Kidney epithelial cell (primary cell): ENCODE measurements at regions not wholly inside any gene's neighbourhood (a gene's known extent, or its start where the extent isn't known, plus 50 kb on each side); places are given as distances from the start of the nearest gene placed in this dataset.
"Not testable (repeated sequence)": the region's sequence is repeated elsewhere in the genome, so short reads cannot be mapped to it uniquely, and the experiment has no call there.

Experiments used
- DNase-seq: peaks from one replicate; pipeline ENCODE4 v3.0.0-alpha.2; 2010; ENCODE audit warnings: low read depth
- H3K27me3 ChIP-seq: 2 replicates; pipeline ENCODE4 v1.6.0; 2011; ENCODE audit warnings: low read length; ENCODE audit not compliant: control insufficient read depth, insufficient read depth
- H3K36me3 ChIP-seq: 2 replicates; pipeline ENCODE4 v1.5.1; 2011; ENCODE audit warnings: low read length; ENCODE audit not compliant: control insufficient read depth, insufficient read depth
- H3K4me3 ChIP-seq: 2 replicates; pipeline ENCODE4 v1.5.1; 2011; ENCODE audit warnings: low read depth, mild to moderate bottlenecking, control low read depth, low read length
- TF ChIP-seq, protein P1 (sequence below): IDR thresholded peaks from 2 replicates; pipeline ENCODE4 v1.5.1; 2011; ENCODE audit warnings: mild to moderate bottlenecking, moderate library complexity, low read length, control low read depth, inconsistent platforms; ENCODE audit not compliant: insufficient read depth, poor library complexity, severe bottlenecking

DNA sequence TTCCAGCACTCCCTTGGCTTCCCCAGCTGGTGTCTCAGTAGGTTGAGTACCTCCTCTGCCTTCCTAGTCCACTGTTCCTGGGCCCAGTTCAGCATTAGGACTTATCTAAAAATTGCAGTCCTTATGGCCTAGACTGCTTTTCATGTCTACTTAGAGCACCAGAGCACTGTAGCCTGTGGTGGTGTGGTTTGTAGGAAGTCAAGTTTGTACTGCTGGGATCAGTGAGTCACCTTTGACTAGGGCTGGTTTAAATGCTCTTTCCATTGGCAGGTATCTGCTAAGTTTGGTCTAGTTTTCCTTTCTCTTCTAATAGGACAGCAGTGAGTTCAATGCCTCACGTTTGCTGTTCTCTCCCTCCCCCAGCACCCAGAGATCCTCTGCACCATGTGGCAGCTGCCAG lies 233.6 kb upstream of the WDFY3 start:
- Histone ChIP-seq H3K27me3 (no peaks in the 10 kb centered on the region), H3K4me3 (no peak overlapping the region), H3K36me3 (no peaks in the 10 kb centered on the region)
- DNase-seq = no peak
- TF ChIP-seq, protein P1, sequence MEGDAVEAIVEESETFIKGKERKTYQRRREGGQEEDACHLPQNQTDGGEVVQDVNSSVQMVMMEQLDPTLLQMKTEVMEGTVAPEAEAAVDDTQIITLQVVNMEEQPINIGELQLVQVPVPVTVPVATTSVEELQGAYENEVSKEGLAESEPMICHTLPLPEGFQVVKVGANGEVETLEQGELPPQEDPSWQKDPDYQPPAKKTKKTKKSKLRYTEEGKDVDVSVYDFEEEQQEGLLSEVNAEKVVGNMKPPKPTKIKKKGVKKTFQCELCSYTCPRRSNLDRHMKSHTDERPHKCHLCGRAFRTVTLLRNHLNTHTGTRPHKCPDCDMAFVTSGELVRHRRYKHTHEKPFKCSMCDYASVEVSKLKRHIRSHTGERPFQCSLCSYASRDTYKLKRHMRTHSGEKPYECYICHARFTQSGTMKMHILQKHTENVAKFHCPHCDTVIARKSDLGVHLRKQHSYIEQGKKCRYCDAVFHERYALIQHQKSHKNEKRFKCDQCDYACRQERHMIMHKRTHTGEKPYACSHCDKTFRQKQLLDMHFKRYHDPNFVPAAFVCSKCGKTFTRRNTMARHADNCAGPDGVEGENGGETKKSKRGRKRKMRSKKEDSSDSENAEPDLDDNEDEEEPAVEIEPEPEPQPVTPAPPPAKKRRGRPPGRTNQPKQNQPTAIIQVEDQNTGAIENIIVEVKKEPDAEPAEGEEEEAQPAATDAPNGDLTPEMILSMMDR = no peak

DNA sequence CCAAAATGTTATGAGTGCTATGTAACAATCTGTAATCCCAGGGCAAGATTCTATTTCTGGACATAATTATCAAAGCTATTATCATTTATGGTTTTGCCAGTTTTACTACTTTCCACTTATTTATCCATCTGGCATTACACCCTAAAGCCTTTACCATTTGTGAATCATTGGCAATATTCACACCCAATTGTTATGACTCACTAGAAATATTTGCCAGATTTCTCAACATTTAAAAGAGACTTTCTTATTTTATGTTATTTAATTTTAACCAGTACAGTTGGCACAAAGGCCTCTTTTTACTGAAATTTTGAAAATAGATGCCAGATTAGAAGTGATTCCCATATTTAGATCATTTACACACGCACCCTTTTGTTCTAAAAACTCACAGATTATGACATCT lies 242.7 kb upstream of the WDFY3 start:
- no peaks in the 10 kb centered on the region for H3K27me3 ChIP-seq
- no peak for DNase-seq
- TF ChIP-seq, protein P1 = no peak
- no peaks in the 10 kb centered on the region for H3K36me3 ChIP-seq
- no peak overlapping the region for H3K4me3 ChIP-seq

DNA sequence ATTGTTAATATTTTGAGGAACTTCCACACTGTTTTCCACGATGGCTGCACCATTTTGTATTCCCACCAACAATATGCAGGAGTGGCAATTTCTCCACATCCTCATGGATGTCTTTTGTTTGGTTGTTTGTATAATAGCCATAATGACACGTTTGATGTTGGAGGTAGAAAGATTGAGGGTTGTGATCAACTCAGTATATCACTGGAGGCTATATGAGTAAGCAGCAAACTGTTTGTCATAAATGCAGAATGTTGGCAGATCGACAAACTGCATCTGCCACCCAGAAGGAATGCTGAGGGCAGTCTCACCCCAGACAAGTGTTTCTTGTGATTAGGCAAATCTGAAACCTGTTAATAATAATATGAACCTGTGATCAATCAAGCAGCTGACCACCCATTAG lies 243.9 kb upstream of the WDFY3 start:
- no peaks in the 10 kb centered on the region for H3K27me3 ChIP-seq
- peak; percentile 19 for DNase-seq
- no peaks in the 10 kb centered on the region for H3K36me3 ChIP-seq
- TF ChIP-seq, protein P1 = no peak
- H3K4me3 ChIP-seq = no peak overlapping the region

DNA sequence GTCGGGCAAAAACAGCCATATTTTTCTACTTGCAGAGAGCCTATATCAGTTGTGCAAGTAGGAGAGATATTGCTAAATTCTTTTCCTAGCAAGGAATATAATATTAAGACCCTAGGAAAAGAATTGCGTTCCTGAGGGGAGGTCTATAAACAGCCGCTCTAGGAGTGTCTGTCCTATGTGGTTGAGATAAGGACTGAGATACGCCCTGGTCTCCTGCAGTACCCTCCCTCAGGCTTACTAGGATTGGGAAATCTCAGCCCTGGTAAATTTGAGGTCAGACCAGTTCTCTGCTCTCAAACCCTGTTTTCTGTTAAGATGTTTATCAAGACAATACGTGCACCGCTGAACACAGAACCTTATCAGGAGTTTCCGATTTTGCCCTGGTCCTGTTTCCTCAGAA lies 250.1 kb upstream of the WDFY3 start:
- not testable (repeated sequence) for DNase-seq, H3K36me3 ChIP-seq, H3K27me3 ChIP-seq, H3K4me3 ChIP-seq

DNA sequence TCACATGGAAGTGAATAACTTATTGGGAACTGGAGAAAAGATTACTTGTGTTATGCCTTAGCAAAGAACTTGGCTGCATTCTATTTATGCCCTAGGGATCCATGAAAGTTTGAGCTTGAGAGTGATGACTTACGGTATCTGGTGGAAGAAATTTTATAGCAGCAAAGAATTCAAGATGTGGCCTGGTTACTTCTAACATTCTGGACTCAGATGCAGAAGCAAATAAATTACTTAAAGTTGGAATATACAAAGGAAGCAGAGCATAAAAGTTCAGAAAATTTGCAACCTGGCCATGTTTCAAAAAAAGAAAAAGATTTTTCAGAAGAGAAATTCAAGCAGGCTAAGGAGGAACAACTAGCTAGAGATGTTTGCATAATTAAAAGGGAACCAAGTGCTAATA lies 252.3 kb upstream of the WDFY3 start:
- no peak for DNase-seq
- no peak overlapping the region for H3K4me3 ChIP-seq
- H3K27me3 ChIP-seq = no peaks in the 10 kb centered on the region
- H3K36me3 ChIP-seq = no peaks in the 10 kb centered on the region
- TF ChIP-seq, protein P1 = no peak

DNA sequence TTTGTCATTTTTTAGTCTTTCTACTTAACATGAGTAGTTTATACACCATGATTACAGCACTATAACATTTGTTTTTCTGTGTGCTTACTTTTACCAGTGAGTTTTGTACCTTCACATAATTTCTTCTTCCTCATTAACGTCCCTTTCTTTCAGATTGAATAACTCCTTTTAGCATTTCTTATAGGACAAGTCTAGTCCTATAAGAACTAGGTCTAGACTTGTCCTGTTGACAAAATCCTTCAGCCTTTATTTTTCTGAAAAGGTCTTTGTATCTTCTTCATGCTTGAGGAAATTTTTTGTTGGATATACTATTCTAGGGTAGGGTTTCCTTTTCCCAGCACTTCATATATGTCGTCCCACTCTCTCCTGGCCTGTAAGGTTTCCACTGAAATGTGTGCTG lies 253.3 kb upstream of the ARHGAP24 start:
- TF ChIP-seq, protein P1 = no peak
- Histone ChIP-seq H3K4me3 (no peak overlapping the region), H3K27me3 (no peaks in the 10 kb centered on the region), H3K36me3 (no peaks in the 10 kb centered on the region)
- no peak for DNase-seq
